ENCODE measurements at regions not wholly inside any gene's neighbourhood (a gene's known extent, or its start where the extent isn't known, plus 50 kb on each side); places are given as distances from the start of the nearest gene placed in this dataset.

DNA sequence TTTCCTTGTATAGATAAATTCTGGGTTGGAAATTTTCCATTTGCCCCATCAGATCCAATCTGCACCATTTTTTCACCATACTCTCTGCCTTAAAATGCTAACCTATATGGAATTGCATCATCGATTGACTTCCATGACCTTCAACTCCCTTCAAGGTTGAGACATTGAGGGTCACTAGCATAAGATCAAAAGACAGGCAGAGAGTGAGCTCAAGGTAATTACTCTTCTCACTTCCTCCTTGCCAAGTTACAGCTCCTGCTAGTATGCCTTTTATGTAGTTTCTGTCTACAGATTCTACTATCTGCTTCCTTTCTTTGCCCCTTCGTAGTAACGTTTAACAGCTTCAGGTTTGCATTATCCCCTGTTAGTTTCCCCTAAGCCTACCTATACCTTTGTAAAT lies 1127.7 kb upstream of the LRRTM3 start:
- DNase-seq (ENCODE audit: low spot score) (no peak), FAIRE-seq (no peak)

DNA sequence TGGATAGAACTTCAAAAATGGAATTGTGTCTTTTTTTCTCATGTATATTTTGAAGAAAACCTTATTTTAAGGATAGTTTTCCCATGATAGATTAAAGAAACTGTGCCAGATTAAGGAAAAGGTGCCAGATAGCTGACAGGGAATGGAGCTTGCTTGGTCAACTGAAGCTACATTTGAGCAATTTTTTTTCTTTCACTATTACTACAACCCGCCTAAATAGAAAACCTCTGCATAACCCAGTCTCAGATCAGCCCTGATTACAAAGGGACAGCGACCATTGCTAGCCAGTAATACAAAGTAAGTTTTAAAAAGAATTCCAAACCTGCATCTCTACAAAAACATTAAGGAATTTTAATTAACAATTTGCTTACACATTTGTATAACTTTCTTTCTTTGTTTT lies 1123.4 kb upstream of the LRRTM3 start:
- no peak for FAIRE-seq
- no peak for DNase-seq (ENCODE audit: low spot score)

DNA sequence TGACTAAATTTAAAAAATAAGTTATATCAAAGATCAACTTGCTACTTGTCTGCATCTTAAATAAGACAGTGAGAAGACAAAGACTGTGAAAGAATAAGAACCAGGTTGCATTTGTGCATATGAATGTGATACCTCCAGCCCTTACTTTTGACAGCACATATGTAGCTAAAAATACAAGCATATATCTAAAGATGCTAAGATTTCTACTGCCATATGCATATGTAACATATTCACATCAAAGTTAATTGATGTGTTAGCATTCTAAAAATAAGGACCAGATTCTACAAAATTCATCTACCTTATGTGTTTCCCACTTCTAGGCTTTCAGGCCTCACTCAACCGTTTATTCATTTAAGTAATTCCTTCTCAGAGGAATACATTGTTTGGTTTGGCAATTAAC lies 1120.3 kb upstream of the LRRTM3 start:
- DNase-seq (ENCODE audit: low spot score): no peak
- FAIRE-seq: no peak

DNA sequence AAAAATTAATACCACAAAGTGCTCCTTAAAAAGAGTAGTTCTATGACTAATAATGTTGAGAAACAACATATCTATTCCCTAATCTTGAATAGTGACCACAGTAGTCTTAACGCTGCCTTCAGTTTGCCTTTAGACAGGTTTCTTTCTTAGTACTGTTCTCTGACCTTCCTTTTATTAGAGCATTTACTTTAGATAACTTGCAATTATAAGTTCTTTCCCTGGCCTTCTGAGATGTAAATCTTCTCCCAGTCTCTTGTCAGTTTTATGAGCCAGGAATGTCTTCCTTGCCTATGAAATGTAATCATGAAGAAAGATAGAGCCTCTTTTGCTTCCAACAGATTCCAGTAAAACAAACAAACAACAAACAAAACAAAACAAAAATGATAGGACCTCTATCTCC lies 1119.8 kb upstream of the LRRTM3 start:
- FAIRE-seq: no peak

DNA sequence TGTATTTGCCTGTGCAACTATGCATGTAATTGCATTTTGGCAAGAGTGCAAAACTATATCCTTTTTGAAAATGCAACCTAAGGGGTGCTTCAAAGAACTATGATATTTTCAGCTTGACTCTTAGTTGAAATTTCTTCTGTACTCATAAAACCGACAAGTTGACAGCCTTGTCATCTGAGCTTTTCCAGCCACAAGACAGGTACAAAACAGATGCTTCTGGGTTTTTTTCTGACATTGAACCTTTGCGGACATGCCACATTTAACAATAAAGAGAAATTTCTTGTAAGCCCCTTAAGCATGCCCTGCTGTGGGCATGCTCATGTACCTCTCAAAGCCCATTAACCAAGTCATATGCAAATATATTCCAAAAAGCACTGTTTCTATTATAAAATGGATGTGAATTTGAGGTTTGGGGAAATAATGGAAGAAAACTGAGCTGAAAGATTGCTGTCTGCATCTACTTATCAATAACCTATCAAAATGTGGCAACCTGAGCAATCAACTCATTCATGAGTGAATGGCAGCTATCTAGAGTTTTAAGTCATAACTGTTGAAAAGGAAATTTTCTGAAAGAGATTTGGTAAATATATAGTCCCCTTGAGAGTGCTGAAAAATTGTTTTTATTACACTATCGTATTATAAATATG lies 1117.0 kb upstream of the LRRTM3 start:
- DNase-seq (ENCODE audit: low spot score) (no peak), FAIRE-seq (no peak)

More for the DNA sequence above, 1119.8 kb upstream of the LRRTM3 start:
- DNase-seq (ENCODE audit: low spot score): no peak

DNA sequence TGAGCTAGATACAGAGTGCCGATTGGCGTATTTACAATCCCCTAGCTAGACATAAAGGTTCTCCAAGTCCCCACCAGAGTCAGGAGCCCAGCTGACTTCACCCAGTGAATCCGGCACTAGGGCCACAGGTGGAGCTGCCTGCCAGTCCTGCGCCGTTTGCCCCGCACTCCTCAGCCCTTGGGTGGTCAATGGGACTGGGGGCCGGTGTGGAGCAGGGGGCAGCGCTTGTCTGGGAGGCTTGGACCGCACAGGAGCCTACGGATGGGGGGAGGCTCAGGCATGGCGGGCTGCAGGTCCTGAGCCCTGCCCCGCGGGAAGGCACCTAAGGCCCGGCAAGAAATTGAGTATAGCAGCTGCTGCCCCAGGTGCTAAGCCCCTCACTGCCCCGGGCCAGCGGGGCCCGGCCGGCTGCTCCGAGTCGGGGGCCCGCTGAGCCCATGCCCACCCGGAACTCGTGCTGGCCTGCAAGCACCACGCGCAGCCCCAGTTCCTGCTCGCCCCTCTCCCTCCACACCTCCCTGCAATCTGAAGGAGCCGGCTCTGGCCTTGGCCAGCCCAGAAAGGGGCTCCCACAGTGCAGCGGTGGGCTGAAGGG lies 1113.8 kb upstream of the LRRTM3 start:
- FAIRE-seq (no peak), DNase-seq (ENCODE audit: low spot score) (no peak)

DNA sequence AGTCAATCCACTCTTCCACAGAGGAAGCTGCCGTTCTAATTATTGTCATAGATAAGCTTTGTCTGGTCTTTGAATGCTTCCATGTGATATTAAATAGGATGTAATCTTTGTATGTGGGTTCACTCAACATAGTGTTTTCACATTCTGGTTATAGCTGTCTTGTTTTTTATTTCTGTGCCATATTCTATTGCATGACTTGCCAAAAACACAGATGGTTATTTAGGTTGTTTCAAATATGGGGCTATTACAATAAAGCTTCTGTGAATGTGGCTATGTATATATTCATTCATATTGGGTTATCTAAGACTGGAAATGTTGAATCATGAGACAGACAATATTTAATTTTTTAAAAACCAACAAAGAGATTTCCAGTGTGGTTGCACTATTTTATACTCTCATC lies 1109.3 kb upstream of the LRRTM3 start:
- DNase-seq (ENCODE audit: low spot score): no peak
- FAIRE-seq: no peak

DNA sequence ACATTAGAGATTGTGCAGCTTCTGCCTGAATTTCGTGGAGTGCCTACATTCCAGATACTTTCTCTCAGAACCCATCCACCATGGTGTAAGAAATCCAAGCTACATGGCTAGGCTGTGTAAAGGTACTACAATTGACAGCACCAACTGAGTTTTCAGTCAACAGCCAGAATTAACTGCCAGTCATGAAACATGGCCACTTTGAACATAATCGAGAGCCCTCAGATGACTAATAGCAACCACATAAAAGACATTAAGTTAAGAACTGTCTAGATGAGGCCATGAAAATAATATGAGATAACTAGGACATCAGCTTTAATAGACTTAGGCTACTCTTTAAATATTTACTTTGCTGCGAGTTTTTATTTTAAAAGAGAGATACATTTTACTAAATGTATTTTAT lies 1106.8 kb upstream of the LRRTM3 start:
- DNase-seq (ENCODE audit: low spot score): no peak

DNA sequence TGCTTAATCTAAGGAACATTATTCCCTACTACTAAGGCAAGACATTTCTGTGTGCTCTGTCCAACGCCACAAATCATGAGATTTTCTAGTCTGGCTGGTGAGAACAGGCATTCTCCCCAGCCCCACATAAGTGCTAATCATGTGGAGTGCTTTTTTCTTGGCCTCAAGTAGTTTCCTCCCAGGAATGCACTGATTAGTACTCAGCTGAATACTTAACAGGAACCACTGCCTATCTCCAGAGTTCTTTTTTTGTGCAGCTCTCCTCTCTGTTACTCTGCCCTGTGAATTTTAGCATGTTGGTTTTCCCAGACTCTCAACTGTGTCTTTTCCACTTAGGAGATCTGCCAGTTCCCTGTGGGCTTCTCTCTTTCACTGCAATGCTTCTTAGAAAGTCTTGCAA lies 1098.5 kb upstream of the LRRTM3 start:
- DNase-seq (ENCODE audit: low spot score): no peak
- no peak for FAIRE-seq

More for the DNA sequence above, 1106.8 kb upstream of the LRRTM3 start:
- no peak for FAIRE-seq

DNA sequence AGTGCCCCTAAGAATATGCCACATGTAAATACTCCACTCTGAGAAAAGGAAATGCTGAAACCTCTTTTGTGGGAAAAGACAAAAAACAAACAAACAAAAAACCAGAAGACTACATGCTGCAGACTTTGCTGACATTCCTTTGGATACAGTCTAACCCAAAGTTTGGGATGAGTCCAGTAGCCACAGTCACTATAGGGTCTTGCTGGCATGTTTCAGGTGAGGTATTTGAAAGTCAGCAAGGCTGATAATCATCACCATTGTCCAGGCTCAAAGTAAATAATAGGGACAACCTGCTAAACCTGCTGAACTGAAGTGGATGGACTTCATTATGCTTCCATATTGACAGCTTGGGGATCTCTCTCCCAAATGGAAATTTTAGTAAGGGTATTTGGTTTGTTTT lies 1087.0 kb upstream of the LRRTM3 start:
- no peak for DNase-seq (ENCODE audit: low spot score)
- FAIRE-seq: no peak

DNA sequence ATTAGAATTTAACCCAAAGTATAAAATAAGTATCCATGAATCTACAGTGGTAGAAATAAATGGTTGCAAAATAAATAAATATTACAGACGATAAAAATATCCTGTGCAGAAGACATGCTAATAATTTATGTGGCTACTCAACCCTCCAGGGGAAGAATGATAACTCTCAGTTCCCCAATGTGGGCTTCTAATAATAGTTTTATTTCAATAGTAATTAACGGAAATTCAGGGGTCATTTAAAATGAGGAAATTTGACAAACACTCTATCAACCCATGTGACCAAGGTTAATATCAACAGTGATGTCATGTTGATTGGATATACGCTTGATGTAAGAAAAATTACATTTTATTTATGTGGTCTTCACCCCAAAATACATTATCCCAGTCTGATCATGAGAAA lies 1082.6 kb upstream of the LRRTM3 start:
- no peak for FAIRE-seq
- no peak for DNase-seq (ENCODE audit: low spot score)

DNA sequence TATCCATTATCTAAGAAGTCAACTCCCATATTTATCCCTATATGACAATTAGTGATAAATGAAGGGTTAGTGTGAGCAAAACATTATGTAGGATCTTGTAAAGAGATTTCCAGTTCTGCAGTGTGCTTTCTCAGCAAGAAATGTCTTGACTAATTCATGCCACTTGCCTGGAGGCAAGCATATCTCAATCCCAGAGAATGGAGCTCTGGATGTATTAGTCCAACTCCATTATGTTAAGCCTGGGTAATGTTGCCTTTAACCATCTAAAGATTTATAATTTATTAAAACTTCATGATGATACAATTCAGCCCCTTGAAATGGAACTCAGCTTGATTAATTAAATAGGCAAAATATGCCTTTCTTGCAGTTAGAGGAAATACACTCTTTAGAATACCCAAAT lies 1079.9 kb upstream of the LRRTM3 start:
- no peak for DNase-seq (ENCODE audit: low spot score)
- FAIRE-seq: no peak

DNA sequence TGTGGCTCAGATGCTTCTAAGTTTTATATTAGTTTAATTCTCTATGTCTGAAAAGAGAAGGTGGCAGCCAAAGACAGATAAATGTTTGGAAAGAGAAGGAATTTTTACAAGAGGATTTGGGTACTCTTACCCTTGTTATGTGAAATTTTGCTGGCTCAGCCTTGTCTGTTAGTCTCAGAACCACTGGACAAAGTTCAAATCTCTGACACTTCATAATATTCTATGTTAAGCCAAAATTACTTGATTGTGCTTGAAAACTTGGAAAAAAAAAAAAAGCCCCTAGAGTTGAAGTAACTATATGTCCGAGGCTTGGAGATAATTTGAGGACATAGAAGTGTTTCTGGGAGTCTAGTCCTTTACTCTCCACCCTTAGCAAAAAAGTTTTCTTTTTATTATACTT lies 1079.3 kb upstream of the LRRTM3 start:
- DNase-seq (ENCODE audit: low spot score) (no peak), FAIRE-seq (no peak)

DNA sequence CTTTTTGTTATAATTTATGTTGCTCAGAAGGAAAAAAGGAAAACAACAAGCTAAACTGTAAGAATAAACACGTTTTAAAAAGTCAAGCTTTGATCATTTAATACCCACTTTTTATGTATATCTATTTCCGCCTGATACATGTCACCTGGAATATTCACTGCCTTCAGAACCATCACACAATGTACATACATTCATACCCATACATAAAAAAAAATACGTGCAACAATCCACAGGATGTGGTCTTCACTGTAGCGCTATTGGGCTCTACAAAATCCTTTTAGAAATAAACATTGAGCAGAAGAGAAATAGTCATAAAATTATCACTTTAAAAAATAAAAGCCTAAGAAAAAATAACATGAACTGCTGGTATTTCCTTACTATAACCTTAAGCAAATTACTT lies 1078.9 kb upstream of the LRRTM3 start:
- FAIRE-seq: no peak

DNA sequence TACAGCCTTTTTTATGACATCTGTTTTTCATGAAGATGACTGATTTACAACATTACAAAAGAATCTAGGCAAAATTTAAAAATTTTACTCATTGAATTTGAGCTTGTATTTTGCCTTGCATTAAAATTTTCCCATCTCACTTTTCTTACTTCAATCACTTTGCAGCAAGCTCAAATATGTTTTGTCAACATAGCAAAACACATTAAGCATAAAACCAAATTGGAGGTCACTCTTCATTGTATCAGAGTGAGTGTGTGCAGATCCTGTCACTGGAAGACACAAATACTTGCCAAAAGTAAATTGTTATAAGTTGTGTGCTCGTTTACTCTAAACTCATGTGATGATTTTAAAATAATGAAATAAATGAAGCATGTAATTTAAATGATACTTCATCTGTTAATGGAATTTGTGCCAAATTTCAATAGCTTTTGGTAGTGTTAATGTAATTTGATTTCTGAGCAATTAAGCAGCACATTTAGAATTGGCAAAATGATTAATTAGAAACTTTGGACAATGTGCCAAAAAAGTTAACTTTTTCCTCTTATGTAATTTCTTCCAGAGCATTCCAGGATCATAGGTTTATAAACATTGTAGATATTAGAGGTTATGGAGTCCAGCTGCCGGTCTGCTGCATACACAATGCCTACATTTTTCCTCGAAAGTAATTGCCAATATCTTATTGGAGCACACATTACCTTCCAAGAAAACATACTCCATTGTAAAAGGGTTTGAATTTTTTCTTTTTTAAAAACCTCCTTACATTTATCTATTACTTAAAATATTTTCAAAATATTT lies 1078.2 kb upstream of the LRRTM3 start:
- DNase-seq (ENCODE audit: low spot score) (no peak), FAIRE-seq (no peak)

More for the DNA sequence above, 1078.9 kb upstream of the LRRTM3 start:
- no peak for DNase-seq (ENCODE audit: low spot score)

DNA sequence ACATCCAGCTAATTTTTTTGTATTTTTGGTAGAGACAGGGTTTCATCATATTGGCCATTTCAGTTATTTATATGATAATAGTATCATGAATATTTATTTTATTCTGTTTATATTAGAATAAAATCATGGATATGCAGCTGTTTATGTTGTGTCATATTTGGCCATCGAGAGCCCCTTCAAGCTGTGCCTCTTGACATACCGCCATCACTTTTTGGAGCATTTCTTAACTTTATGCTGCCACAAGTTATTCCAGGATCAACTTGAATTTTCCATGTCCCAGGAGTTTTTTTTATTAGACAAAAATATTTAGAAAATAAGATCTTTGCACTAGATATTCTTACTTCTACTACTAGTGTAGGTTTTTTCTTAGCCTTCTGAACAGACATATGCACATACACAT lies 1067.0 kb upstream of the LRRTM3 start:
- DNase-seq (ENCODE audit: low spot score) (no peak), FAIRE-seq (no peak)

DNA sequence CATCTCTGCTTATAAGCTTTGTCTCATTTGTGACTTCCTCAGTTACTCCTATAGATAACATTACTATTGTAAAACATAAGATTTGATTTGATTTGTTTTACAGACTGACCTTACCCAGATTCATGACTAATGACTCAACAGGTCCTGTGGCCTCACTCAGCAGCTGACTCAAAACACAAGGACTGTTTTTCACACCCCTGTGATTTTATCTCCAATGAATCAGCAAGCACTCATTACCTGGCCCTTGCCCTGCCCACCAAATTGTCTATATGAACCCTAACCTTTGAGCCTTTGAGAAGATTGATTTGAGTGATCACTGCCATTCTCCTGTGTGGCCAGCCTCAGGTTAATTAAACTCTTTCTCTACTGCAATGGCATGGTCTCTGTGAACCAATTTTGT lies 1064.6 kb upstream of the LRRTM3 start:
- DNase-seq (ENCODE audit: low spot score): peak; percentile 69
- FAIRE-seq: peak; percentile 92

All from RCC 7860 (cell line).